GM06990 (cell line): ENCODE measurements at regions not wholly inside any gene's neighbourhood (a gene's known extent, or its start where the extent isn't known, plus 50 kb on each side); places are given as distances from the start of the nearest gene placed in this dataset.
"Not testable (repeated sequence)": the region's sequence is repeated elsewhere in the genome, so short reads cannot be mapped to it uniquely, and the experiment has no call there.

Experiments
- DNase-seq: peaks from one replicate; pipeline ENCODE4 v3.0.0-alpha.2; 2011; ENCODE audit not compliant: insufficient read length; ENCODE audit errors: extremely low read depth
- H3K27me3 ChIP-seq: replicated peaks from 2 replicates; pipeline ENCODE4 v1.6.0; 2011; ENCODE audit warnings: low read length; ENCODE audit not compliant: control insufficient read depth, insufficient read depth
- H3K36me3 ChIP-seq: 2 replicates; pipeline ENCODE4 v1.5.1; 2011; ENCODE audit warnings: low read length; ENCODE audit not compliant: control insufficient read depth, insufficient read depth
- H3K4me3 ChIP-seq: replicated peaks from 2 replicates; pipeline ENCODE4 v1.5.1; 2011; ENCODE audit warnings: low read depth, mild to moderate bottlenecking, control low read depth, low read length
- CTCF ChIP-seq: IDR thresholded peaks from 2 replicates; pipeline ENCODE4 v1.5.1; 2011; ENCODE audit warnings: low read length, control low read depth, mild to moderate bottlenecking, inconsistent platforms; ENCODE audit not compliant: insufficient read depth, poor library complexity, severe bottlenecking

- H3K27me3 ChIP-seq, result no peaks in the 10 kb centered on the region; the same call in 1 of the 2 replicates
- TF ChIP-seq CTCF, result no peak
- no peak for DNase-seq
- H3K4me3 ChIP-seq, result no peak overlapping the region
- H3K36me3 ChIP-seq, result no peaks in the 10 kb centered on the region
Observed at GRCh38 chr10:84706875-84707274, 378.5 kb downstream of the CCSER2 start.

- no peaks in the 10 kb centered on the region; the same call in 1 of the 2 replicates for H3K27me3 ChIP-seq
- no peaks in the 10 kb centered on the region for H3K36me3 ChIP-seq
- TF ChIP-seq CTCF, result peak; percentile 91
- H3K4me3 ChIP-seq, result no peak overlapping the region
- no peak for DNase-seq
Observed at GRCh38 chr10:84715911-84716310, 387.5 kb downstream of the CCSER2 start.

- no peaks in the 10 kb centered on the region for H3K36me3 ChIP-seq
- H3K4me3 ChIP-seq, result no peak overlapping the region
- TF ChIP-seq CTCF, result no peak
- no peaks in the 10 kb centered on the region; the same call in 1 of the 2 replicates for H3K27me3 ChIP-seq
- no peak for DNase-seq
Observed at GRCh38 chr10:84718877-84719616, 390.7 kb downstream of the CCSER2 start.

GRCh38 chr10:84719687-84720086 is 391.3 kb downstream of the CCSER2 start:
- no peak for TF ChIP-seq CTCF
- Histone ChIP-seq H3K27me3 (no peaks in the 10 kb centered on the region), H3K4me3 (no peak overlapping the region), H3K36me3 (no peaks in the 10 kb centered on the region)
- DNase-seq, result no peak

GRCh38 chr10:84727398-84727797 is 399.0 kb downstream of the CCSER2 start:
- no peak for DNase-seq
- H3K27me3 ChIP-seq, result no peaks in the 10 kb centered on the region
- TF ChIP-seq CTCF, result no peak
- H3K36me3 ChIP-seq, result no peaks in the 10 kb centered on the region
- no peak overlapping the region for H3K4me3 ChIP-seq

GRCh38 chr10:84739126-84739525 is 410.7 kb downstream of the CCSER2 start:
- not testable (repeated sequence) for H3K27me3 ChIP-seq, H3K36me3 ChIP-seq, DNase-seq, H3K4me3 ChIP-seq
